GM21447 (cell line): ENCODE measurements at regions not wholly inside any gene's neighbourhood (a gene's known extent, or its start where the extent isn't known, plus 50 kb on each side); places are given as distances from the start of the nearest gene placed in this dataset.

Experiments
- ATAC-seq: cut with Tn5 transposase; IDR thresholded peaks from one replicate; pipeline ENCODE4 v1.9.1; 2021; ENCODE audit not compliant: unreplicated experiment

DNA sequence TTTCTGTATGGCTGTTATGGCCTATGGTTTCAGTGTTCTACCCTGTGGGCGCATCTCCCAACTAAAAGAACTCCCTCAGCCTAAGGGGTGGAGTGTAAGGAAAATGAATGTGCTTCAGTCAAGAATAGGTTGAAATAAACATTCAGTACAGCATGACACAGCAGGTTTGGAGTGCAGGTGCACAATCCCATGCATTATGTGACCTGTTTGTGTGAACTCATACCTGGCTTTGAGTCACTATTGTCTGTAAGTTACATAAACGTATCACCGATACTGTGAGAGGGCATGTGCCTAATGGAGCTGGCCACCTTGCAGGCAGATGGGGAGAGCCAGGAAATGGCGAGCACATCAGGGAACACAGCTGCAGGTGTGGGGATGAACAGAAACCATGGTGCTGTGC, 216.0 kb downstream of the DSEL start:
- ATAC-seq: no peak

DNA sequence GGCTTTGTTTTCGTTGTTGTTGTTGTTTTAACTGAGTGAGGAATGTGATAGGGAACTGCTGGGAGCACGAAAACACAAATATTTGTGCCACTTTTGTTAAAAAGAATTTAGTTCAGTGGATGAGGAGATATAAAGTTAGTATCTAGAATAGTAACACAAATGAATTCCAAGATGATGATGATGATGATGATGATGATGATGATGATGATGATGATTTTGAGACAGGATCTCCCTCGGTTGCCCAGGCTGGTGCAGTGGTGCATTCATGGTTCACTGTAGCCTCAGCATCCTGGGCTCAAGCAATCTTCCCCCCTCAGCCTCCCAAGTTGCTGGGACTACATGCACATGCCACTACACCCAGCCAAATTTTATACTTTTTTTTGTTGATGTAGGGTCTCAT, 223.7 kb downstream of the DSEL start:
- no peak for ATAC-seq

- no peak for ATAC-seq
Measured at GRCh38 chr18:67290421-67290820, 226.1 kb downstream of the DSEL start.

- no peak for ATAC-seq
Measured at GRCh38 chr18:67285583-67285982, 230.9 kb downstream of the DSEL start.

DNA sequence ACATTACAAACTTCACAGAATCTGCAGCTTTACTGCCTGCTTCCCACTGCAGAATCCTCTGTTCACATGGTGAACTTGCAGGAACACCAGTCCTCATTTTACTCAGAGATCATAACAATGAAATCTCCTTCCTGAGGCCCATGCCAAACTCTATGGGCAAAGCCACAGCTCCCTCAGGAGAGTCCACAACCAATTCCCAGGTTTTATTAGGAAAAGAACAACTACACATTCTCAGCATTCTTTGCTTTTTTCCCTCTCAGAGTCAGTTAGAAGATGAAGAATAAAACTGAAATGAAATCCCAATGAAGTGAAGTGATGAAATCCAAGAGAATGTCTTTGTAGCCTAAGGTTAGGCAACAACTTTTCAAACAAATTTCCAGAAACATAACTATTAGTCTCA, 233.7 kb downstream of the DSEL start:
- no peak for ATAC-seq

GRCh38 chr18:67281746-67282145, 234.8 kb downstream of the DSEL start:
- ATAC-seq: no peak

DNA sequence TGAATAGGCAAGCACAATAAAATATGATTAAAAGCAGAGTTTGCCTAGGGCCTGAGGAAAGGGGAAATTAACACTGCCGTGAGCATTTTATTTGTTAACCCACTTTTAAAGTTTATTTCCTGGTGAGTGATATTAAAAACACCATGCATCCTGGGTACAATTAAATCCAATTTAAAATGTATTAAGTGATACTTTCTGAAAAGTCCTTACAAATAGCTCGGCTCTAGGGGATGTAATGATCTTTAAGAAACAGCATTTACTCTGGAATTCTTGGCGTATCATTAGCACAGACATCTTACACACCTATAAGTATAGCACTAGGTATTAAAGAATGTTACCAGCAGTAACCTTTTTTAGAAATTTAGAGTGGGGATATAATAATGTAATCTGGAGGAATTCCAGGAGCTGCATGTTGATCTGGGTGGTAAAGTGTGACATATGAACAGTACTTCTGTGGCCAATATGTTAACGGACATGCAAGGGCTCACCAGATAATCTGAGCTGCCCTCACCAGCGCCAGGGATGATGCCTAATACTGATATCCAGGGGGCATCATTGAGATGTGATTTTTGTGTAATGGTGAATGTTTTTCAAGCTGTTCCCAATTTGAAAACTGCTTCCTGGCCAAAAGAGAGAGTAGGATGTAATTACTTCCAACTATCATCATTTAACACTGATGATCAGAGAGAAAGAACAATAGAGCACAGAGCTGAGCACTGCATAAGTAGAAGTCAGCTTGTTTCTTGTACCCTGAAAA, 235.9 kb downstream of the DSEL start:
- no peak for ATAC-seq

- ATAC-seq: no peak
Measured at GRCh38 chr18:67279988-67280387, 236.5 kb downstream of the DSEL start.

DNA sequence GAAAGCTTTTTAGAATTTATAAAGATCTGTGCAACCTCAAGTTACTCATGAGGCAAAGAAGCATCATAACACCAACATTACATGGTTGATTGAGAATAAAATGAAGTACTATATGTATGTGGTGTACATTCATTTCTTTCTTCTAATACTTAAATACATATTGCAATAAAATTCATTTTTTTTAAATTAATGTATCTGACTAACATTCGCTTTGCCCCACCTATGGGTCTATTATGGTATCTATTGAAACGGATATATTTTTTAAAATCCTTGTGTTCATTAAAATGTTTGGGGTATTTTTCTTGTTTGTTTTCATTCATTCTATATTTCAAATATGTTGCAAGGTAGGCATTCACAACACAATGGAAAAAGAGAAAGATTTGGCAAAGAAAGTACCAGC, 237.5 kb downstream of the DSEL start:
- no peak for ATAC-seq

DNA sequence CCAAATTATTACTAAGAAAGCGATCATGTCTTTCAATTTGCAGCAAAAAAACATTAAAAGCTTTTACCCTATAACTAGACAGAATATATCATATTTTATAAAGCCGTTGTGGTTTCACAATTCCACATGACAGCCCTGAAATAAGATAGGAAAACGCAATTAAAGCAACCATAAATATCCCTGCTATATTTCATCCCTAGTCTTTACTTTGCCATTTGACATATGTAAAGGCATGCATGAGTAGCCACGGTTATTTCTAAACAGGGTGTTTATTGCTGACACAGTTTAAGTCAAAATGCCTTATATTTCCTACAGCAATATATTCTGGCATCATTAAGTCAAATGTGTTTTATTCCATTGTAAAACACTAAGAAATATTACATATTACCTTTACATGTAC, 239.9 kb downstream of the DSEL start:
- no peak for ATAC-seq

DNA sequence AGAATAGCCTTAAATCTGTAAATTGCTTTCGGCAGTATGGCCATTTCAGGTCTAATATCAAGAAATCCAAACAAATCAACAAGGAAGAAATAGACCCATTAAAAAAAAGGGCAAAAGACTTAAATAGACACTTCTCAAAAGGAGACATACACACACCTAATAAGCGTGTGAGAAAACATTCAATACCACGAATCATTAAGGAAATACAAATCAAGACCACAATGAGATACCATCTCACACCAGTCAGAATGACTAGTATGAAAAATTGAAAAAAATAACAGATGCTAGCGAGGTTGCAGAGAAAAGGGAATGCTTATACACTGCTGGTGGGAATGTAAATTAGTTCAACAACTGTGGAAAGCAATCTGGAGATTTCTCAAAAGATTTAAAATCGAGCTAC, 243.2 kb downstream of the DSEL start:
- ATAC-seq: no peak

DNA sequence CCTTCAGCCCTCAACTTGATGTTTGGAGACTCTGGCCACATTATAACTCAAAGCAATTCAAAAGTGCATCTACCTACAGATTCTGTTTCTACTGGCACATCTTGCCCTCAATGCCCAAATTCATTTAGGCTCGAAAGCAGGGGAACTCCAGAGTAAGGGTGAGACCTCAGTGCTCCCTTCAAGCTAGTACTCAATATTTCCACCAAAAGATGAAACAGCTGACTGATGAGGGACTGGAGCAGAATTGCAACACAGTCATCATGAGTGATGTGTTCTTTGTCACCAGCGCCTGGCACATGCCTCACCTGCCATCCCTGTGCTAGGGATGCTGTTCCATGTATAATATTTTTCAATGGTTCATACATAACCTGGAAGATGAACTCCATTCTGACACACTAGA, 247.3 kb downstream of the DSEL start:
- ATAC-seq: no peak

DNA sequence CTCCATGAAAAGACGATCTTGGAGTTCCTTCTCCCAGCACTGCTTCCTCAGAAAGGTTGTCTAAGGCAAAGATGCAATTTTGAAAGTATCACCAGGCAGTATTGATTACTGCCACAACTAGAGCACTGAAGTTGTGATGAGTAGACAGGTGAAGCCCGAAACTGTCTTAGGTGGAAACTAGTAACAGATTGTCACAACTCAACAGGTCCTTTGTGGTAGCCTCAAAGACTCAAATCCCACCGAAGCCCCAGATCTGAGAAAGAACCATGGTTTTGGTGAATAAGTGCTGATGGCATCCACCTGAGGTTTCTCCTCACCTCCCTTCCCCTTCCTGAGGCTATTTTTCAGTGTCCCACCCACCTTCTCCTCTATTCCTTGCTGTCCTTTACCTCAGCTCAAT, 248.0 kb downstream of the DSEL start:
- ATAC-seq: no peak

- ATAC-seq: no peak
Measured at GRCh38 chr18:67266246-67267237, 250.0 kb downstream of the DSEL start.

- no peak for ATAC-seq
Measured at GRCh38 chr18:67265464-67266245, 250.9 kb downstream of the DSEL start.

GRCh38 chr18:67261931-67262552, 254.5 kb downstream of the DSEL start:
- ATAC-seq: no peak

- no peak for ATAC-seq
Measured at GRCh38 chr18:67260841-67261240, 255.7 kb downstream of the DSEL start.

DNA sequence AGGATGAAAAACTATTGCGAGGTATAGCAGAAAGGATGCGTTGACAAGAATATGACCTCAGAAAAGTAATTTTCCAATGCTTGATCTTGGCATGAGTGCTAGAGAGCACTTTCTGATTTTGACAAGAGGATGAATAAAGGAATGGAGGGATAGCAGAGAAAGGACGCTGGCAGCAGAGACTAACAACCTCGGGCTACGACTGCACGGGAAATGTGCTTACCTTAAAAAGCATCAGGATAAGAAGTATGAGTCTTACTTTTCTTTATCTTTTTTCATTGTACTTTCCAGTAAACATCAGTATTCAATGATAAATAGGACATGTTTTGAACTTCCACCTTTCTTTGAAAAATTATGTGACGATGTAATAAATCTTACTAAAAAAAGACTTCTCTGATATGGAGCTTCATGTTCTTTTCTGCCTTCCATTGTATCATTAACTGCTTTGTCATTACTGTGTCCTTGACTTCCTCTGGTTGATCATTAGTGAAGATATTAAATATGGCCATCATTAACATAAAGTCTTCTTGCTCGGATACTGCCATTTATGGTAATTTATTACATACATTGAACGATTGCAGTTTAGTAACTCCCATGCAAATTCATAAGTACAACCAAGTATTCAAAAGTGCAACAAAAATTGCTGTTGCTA, 265.6 kb downstream of the DSEL start:
- no peak for ATAC-seq

DNA sequence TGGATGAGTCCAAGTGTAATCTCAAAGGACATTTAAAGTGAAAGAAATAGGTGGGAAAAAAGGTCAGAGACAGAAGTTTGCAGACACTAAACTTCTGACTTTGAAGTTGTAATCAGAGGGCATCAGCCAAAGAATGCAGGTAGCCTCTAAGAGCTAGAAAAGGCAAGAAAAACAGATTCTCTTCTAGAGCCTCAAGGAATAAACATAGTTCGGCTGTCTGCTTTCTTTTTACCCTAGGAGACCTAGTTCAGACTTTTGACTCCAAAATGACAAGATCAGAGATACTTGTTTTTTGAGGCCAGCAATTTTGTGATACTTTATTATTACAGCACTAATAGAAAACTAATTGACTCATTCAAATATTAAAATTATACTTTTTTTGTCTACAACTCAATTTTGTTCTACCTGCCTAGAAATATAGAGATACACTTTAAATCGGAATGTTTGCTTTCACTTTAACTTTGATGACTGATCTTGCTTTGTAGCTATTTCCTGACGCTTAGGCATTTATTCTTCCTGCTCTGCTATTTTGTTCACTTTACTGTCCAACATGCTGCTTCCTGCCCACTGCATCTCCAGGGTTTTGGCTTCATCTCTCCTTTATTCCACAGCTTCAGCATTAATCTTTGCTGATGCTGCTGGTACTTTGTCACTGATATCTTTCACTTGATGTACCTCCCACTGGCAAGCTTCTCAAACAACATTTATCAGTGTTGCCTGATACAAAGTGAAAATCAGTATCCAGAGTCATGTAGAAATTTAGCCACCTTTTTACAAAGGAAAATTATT, 272.5 kb downstream of the DSEL start:
- ATAC-seq: peak; percentile 61

DNA sequence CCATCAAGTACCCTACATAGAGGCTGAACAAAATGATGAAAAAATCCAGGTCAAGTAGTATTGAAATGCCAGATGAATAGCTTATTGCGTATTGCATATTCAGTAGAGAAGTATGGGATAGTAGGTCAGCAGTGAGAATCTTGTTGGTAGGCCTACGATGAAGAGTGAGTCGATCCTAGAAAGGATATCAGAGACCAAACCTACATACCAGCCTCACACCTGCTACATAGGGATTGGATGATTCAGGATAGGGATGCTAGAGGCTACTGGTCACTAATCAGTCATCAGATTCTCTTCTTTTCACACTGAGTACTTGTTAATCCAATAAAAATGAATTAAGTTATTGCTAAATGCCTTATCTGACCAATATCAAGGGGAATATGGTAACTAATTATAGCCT, 274.5 kb downstream of the DSEL start:
- no peak for ATAC-seq
